GM18498 (cell line): ENCODE measurements at regions not wholly inside any gene's neighbourhood (a gene's known extent, or its start where the extent isn't known, plus 50 kb on each side); places are given as distances from the start of the nearest gene placed in this dataset.
"Not testable (repeated sequence)": the region's sequence is repeated elsewhere in the genome, so short reads cannot be mapped to it uniquely, and the experiment has no call there.

Experiments used
- ATAC-seq: cut with Tn5 transposase; IDR thresholded peaks from one replicate; pipeline ENCODE4 v1.9.1; 2021; ENCODE audit warnings: mild to moderate bottlenecking, moderate library complexity; ENCODE audit not compliant: unreplicated experiment

DNA sequence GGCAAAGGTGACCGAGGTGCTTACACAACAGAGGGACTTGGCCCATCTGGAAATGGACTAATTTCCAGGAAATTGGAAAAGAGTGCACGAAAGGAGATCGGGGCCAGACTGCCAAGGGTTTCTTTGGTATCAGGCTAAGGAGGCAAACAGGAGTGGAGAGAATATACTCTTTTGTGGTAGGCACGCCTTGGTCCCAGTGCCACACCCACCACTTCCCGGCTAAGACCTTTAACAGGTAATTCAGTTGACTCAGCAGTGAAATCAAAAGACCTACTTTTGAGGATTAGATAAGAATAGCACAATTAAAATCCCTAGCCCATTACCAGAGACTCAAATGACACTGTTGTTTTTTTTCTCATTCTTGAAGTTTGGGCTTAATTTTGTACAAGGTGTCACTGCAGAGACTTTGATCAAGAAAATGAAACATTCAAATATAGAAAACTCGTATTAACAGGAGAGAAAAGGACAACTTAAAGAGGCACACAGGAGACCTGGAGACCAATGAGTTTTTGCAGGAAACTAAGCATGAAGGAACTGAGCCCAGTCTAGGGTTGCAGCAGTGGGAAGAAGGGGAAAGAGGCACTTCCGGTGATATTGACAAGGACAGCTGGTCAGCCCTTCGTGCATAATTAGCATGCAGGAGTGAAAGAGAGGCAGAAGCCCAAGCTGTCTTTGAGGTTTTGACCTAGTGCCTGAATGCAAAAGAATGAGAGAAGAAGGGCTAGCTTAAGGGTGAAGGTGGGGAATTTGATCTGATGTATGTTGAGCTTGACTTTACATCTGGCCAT is 265.5 kb upstream of the CCL2 start:
- ATAC-seq: no peak

GRCh38 chr17:33990943-33991706 is 264.0 kb upstream of the CCL2 start:
- no peak for ATAC-seq

- no peak for ATAC-seq
Measured at GRCh38 chr17:33992113-33992512, 263.0 kb upstream of the CCL2 start.

DNA sequence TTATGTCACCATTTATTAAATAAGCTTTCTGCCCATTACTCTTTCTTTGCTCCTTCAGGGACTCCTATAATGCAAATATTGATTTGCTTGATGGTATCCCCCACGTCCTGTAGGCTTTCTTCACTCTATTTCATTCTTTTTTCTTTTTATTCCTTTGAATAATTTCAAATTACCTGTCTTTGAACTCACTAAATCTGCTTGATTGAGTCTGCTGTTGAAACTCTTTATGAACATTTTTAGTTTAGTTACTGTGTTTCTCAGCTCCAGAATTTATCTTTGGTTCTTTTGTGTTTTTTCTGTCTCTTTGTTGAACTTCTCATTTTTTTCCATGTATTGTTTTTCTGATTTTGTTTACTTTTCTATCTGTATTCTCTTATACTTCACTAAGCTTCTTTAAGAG is 254.4 kb upstream of the CCL2 start:
- ATAC-seq: no peak

DNA sequence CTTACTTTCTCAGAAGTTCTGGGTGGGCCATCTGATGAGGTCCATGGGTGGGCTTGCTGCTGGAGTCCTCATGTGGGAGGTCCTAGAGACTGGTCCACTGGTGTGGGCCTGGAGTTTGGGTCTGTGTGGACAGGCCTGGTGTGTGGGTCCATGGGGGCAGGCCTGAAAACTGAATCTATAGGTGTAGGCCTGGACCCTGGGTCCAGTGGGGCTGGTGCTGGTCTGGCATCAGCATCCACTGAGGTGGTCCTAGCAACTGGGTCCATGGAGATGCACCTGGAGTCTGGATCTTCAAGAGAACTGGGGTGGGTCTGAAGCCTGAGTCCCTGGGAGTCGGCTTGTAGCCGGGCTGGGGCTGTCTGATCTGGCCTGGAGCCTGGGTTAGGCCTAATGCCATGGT is 253.8 kb upstream of the CCL2 start:
- no peak for ATAC-seq

GRCh38 chr17:34006126-34006525 is 249.0 kb upstream of the CCL2 start:
- no peak for ATAC-seq

- ATAC-seq: no peak
Measured at GRCh38 chr17:34008125-34008524, 247.0 kb upstream of the CCL2 start.

DNA sequence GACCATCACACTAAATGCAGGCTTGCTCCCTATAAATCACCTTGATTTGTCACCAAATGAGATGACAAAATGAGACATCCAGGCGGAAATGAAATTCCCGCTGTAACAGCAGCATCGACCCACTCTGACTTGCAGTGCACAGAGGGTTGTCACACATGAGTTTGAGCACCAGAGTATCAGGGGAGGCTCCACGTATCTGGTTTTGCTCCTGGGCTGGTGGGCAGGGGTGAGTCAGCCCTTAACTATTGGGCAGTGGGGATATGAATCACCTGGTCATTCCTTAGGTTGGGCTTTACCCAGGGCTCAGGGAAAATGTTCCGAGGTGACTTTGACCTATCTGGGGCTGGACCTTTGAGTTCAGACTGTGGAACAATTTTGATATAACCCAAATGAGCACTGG is 245.2 kb upstream of the CCL2 start:
- no peak for ATAC-seq

DNA sequence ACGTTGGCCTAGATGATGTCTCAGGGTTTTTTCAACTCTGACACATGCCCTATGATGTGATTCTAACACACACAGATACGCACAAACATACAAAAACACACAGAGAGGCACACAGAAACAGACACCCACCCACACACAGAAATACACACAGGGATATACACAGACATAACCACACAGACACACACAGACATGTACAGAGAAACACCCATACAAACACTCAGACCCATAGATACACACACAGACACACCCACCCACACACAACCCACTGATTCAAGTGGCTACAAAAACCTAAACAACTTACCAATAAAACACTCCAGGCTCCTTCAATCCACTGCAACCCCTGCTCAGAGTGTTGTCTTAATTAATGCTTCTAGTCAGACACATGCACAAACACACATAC is 244.6 kb upstream of the CCL2 start:
- no peak for ATAC-seq

GRCh38 chr17:34011599-34011998 is 243.5 kb upstream of the CCL2 start:
- ATAC-seq: no peak

- ATAC-seq: no peak
Measured at GRCh38 chr17:34012709-34013375, 242.2 kb upstream of the CCL2 start.

DNA sequence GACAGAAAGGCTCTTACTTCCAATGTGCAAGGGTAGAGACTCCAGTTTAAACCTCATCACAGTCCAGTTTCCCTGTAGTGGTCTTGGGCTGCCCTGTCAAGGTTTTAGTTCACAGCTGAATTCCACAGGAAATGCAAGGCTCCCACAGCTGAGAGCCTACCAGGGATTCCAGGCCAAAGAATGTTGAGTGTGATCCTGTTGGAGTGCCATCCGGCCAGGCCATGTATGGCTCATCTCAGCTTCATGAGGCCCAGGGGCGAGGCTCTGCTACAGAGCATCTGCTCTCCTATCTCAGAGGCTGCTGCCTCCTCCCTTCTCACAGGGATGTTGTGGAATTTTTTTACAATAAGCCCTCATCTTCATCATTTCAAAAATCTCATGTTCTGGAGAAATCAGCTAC is 239.8 kb upstream of the CCL2 start:
- no peak for ATAC-seq

GRCh38 chr17:34024386-34024785 is 230.7 kb upstream of the CCL2 start:
- no peak for ATAC-seq

GRCh38 chr17:34024806-34025551 is 230.1 kb upstream of the CCL2 start:
- no peak for ATAC-seq

GRCh38 chr17:34030601-34031000 is 224.5 kb upstream of the CCL2 start:
- not testable (repeated sequence) for ATAC-seq

- ATAC-seq: not testable (repeated sequence)
Measured at GRCh38 chr17:34032305-34032704, 222.8 kb upstream of the CCL2 start.

DNA sequence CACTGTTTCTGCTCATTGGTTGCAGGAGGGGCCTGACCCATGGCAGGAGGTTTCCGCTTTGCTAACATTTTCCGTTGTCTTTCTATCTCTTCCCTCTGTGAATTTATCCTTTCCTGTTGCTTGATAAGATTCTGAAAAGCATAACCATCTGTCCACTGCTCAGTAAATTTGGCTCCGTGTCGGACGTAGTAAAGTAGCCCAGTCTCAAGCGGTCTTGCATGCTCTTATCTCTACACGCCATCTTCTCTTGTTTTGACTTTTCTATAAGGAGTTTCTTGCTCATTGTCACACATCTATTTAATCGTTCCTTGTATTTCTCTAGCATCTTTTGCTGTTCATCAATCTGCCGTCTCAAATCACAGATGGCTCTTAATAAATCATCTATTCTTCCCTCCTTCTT is 216.3 kb upstream of the CCL2 start:
- not testable (repeated sequence) for ATAC-seq

- ATAC-seq: not testable (repeated sequence)
Measured at GRCh38 chr17:34039213-34039612, 215.9 kb upstream of the CCL2 start.

DNA sequence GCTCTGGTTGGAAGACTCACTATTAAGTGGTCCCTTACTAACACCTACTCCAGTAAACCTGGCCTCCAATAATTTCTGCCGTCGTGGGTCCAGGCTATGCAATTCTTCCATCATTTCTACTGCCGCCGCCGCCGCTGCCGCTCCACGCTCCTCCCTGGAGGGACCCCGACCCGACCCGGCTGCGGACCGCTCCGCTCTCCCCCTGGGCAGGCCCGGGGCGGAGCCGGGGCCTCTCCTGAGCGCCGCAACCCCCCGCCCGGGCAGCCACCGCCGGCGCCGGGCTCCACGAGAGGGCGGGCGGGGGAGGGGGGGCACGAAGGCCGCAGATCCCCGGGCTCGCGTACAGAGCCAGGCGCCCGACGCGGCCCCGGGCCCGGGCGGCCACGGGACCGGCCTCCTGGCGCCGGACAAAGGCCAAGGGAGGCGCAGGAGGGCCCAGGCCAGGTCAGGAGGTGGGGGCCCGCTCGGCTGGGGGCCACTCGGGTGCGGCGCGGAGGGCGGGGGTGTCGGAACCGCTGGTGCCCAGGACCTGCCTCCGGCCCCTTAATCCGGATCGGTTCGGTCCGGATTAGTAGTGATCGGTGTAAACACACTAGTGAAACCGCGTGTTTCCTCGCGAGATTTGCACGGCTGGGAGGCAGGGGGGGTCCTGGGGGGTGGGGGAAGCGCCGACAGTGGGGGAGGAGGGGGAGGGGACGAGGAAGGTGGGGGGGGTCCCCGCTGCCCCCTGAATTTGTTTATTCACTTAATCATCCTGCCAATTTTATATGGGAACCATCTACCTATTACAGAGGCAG is 215.1 kb upstream of the CCL2 start:
- ATAC-seq: not testable (repeated sequence)

GRCh38 chr17:34045990-34046389 is 209.1 kb upstream of the CCL2 start:
- no peak for ATAC-seq
